Calu3 (cell line): ENCODE measurements at regions not wholly inside any gene's neighbourhood (a gene's known extent, or its start where the extent isn't known, plus 50 kb on each side); places are given as distances from the start of the nearest gene placed in this dataset.

Source experiments
- BruUV-seq: library from RNA; stranded (reverse); fragments of 400-500 nt; replicated peaks from 2 replicates; lab custom pipeline; 2021; lab: Mats Ljungman, UMichigan
- CTCF ChIA-PET: fragments of 300-600 bp; sonication (Branson Sonifier 250); formaldehyde crosslinking; loops from one replicate; lab custom pipeline; 2022; ENCODE audit warnings: antibody characterized with exemption; lab: Charles Lee
- DNase-seq: peaks from one replicate; pipeline ENCODE4 v3.0.0; 2022
- H3K27ac Mint-ChIP-seq: one replicate; pipeline ENCODE4 v1.8.0; 2022; ENCODE audit warnings: mixed read lengths; ENCODE audit not compliant: unreplicated experiment
- H3K27me3 Mint-ChIP-seq: one replicate; pipeline ENCODE4 v1.8.0; 2022; ENCODE audit warnings: mixed read lengths; ENCODE audit not compliant: unreplicated experiment
- H3K36me3 Mint-ChIP-seq: one replicate; pipeline ENCODE4 v1.8.0; 2022; ENCODE audit warnings: mild to moderate bottlenecking, moderate library complexity, mixed read lengths; ENCODE audit not compliant: insufficient read depth, unreplicated experiment
- H3K4me1 Mint-ChIP-seq: one replicate; pipeline ENCODE4 v1.8.0; 2022; ENCODE audit warnings: mild to moderate bottlenecking, low read depth, mixed read lengths; ENCODE audit not compliant: unreplicated experiment
- H3K4me3 Mint-ChIP-seq: one replicate; pipeline ENCODE4 v1.8.0; 2022; ENCODE audit warnings: mild to moderate bottlenecking, low read depth, moderate library complexity, mixed read lengths; ENCODE audit not compliant: unreplicated experiment
- H3K9me3 Mint-ChIP-seq: one replicate; pipeline ENCODE4 v1.8.0; 2022; ENCODE audit warnings: low read depth, mixed read lengths; ENCODE audit not compliant: unreplicated experiment
- CTCF ChIP-seq: fragments of 200-600 bp; IDR thresholded peaks from one replicate; pipeline ENCODE4 v1.8.0; 2022; ENCODE audit warnings: antibody characterized with exemption; ENCODE audit not compliant: unreplicated experiment
- intact Hi-C: fragments of 100-400 bp; cut with micrococcal nuclease; formaldehyde crosslinking; loops from one replicate; pipeline ENCODE4 v1.10.0; 2022; ENCODE audit not compliant: unreplicated experiment

- BruUV-seq: no TSS peak
- H3K4me3 Mint-ChIP-seq: no peak overlapping the region
- H3K36me3 Mint-ChIP-seq: no peaks in the 10 kb centered on the region
- no peak overlapping the region for H3K27ac Mint-ChIP-seq
- intact Hi-C loops: no loop called here
- CTCF ChIA-PET: no interaction called here
- no peak for TF ChIP-seq CTCF
- DNase-seq: no peak
- no peaks in the 10 kb centered on the region for H3K9me3 Mint-ChIP-seq
- H3K4me1 Mint-ChIP-seq: no peaks in the 10 kb centered on the region
- H3K27me3 Mint-ChIP-seq: no peaks in the 10 kb centered on the region
These were observed 465.2 kb downstream of the KCTD12 start for GRCh38 chr13:76421011-76421410.

GRCh38 chr13:76418404-76418803 lies 467.8 kb downstream of the KCTD12 start:
- Mint-ChIP-seq H3K27ac (no peak overlapping the region), H3K4me3 (no peak overlapping the region), H3K4me1 (no peaks in the 10 kb centered on the region), H3K36me3 (no peaks in the 10 kb centered on the region), H3K27me3 (no peaks in the 10 kb centered on the region), H3K9me3 (no peaks in the 10 kb centered on the region)
- no peak for DNase-seq
- BruUV-seq: no TSS peak
- TF ChIP-seq CTCF: no peak
- CTCF ChIA-PET: no interaction called here
- intact Hi-C loops: no loop called here

- no peaks in the 10 kb centered on the region for H3K36me3 Mint-ChIP-seq
- CTCF ChIA-PET: no interaction called here
- no peak for TF ChIP-seq CTCF
- no peak overlapping the region for H3K27ac Mint-ChIP-seq
- H3K4me3 Mint-ChIP-seq: no peak overlapping the region
- no peaks in the 10 kb centered on the region for H3K9me3 Mint-ChIP-seq
- H3K4me1 Mint-ChIP-seq: no peaks in the 10 kb centered on the region
- intact Hi-C loops: no loop called here
- no peak for DNase-seq
- no TSS peak for BruUV-seq
- H3K27me3 Mint-ChIP-seq: no peaks in the 10 kb centered on the region
These were observed 471.9 kb downstream of the KCTD12 start for GRCh38 chr13:76414320-76414719.

- no peaks in the 10 kb centered on the region for H3K27me3 Mint-ChIP-seq
- no peaks in the 10 kb centered on the region for H3K36me3 Mint-ChIP-seq
- no peak for TF ChIP-seq CTCF
- no peak overlapping the region for H3K27ac Mint-ChIP-seq
- CTCF ChIA-PET: no interaction called here
- DNase-seq: no peak
- BruUV-seq: no TSS peak
- H3K4me1 Mint-ChIP-seq: no peaks in the 10 kb centered on the region
- H3K9me3 Mint-ChIP-seq: no peaks in the 10 kb centered on the region
- H3K4me3 Mint-ChIP-seq: no peak overlapping the region
- intact Hi-C loops: no loop called here
These were observed 480.0 kb downstream of the KCTD12 start for GRCh38 chr13:76406243-76406642.
